ENCODE measurements at regions not wholly inside any gene's neighbourhood (a gene's known extent, or its start where the extent isn't known, plus 50 kb on each side); places are given as distances from the start of the nearest gene placed in this dataset.

DNA sequence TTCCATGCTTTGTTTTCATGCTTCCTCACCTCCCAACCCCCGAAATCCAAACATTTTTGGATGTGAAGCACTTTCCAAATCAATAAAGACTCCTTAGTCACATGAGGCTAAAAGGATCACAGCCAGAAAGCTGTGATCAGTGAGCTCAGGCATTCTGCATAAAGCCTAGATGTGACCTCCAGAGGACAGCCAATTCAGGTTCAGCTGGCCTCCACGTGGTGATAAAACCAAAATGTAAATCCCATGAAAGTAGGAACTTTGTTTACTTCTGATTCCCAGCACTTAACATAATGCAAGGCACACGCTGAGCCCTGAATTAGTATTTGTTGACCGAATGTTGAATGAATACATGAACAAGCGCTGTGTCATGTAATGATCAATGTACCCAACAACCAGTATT, 249.5 kb upstream of the EOMES start:
- no peak overlapping the region for H3K4me3 ChIP-seq (ENCODE audit: insufficient read depth, low read length)
- H3K4me1 ChIP-seq (ENCODE audit: insufficient read depth, low read length), result no peaks in the 10 kb centered on the region
- no peaks in the 10 kb centered on the region for H3K79me2 ChIP-seq (ENCODE audit: insufficient read depth, low read length)
- H3K27me3 ChIP-seq (ENCODE audit: insufficient read depth, low read length), result no peaks in the 10 kb centered on the region
- H3K9me3 ChIP-seq (ENCODE audit: low read depth, low read length), result no peaks in the 10 kb centered on the region
- H3K4me2 ChIP-seq (ENCODE audit: insufficient read depth, low read length), result no peak overlapping the region
- TF ChIP-seq, protein P1, sequence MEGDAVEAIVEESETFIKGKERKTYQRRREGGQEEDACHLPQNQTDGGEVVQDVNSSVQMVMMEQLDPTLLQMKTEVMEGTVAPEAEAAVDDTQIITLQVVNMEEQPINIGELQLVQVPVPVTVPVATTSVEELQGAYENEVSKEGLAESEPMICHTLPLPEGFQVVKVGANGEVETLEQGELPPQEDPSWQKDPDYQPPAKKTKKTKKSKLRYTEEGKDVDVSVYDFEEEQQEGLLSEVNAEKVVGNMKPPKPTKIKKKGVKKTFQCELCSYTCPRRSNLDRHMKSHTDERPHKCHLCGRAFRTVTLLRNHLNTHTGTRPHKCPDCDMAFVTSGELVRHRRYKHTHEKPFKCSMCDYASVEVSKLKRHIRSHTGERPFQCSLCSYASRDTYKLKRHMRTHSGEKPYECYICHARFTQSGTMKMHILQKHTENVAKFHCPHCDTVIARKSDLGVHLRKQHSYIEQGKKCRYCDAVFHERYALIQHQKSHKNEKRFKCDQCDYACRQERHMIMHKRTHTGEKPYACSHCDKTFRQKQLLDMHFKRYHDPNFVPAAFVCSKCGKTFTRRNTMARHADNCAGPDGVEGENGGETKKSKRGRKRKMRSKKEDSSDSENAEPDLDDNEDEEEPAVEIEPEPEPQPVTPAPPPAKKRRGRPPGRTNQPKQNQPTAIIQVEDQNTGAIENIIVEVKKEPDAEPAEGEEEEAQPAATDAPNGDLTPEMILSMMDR (IDR thresholded peaks at IDR 0.05; ENCODE audit: extremely low read depth, low read depth, low read length), result no peak
- H3K27ac ChIP-seq (ENCODE audit: low read depth, low read length), result no peak overlapping the region
- no peaks in the 10 kb centered on the region for H3K36me3 ChIP-seq (ENCODE audit: insufficient read depth, low read length)
- H2AFZ ChIP-seq (ENCODE audit: low read length), result no peak overlapping the region
- H4K20me1 ChIP-seq (ENCODE audit: insufficient read depth, low read length), result no peaks in the 10 kb centered on the region
- DNase-seq (ENCODE audit: insufficient read length, low spot score, missing footprints), result no peak

- no peak overlapping the region for H3K4me3 ChIP-seq (ENCODE audit: insufficient read depth, low read length)
- no peaks in the 10 kb centered on the region for H3K4me1 ChIP-seq (ENCODE audit: insufficient read depth, low read length)
- TF ChIP-seq, protein P1 (IDR thresholded peaks at IDR 0.05; ENCODE audit: extremely low read depth, low read depth, low read length), result no peak
- H3K79me2 ChIP-seq (ENCODE audit: insufficient read depth, low read length), result no peaks in the 10 kb centered on the region
- H3K27me3 ChIP-seq (ENCODE audit: insufficient read depth, low read length), result no peaks in the 10 kb centered on the region
- H3K36me3 ChIP-seq (ENCODE audit: insufficient read depth, low read length), result no peaks in the 10 kb centered on the region
- H3K9me3 ChIP-seq (ENCODE audit: low read depth, low read length), result no peaks in the 10 kb centered on the region
- H3K27ac ChIP-seq (ENCODE audit: low read depth, low read length), result no peak overlapping the region
- no peaks in the 10 kb centered on the region for H4K20me1 ChIP-seq (ENCODE audit: insufficient read depth, low read length)
- no peak overlapping the region for H2AFZ ChIP-seq (ENCODE audit: low read length)
- no peak overlapping the region for H3K4me2 ChIP-seq (ENCODE audit: insufficient read depth, low read length)
- no peak for DNase-seq (ENCODE audit: insufficient read length, low spot score, missing footprints)
Measured at GRCh38 chr3:27976933-27977332, 254.8 kb upstream of the EOMES start.

GRCh38 chr3:27978440-27978839, 256.3 kb upstream of the EOMES start:
- no peaks in the 10 kb centered on the region for H3K36me3 ChIP-seq (ENCODE audit: insufficient read depth, low read length)
- no peak overlapping the region for H3K4me3 ChIP-seq (ENCODE audit: insufficient read depth, low read length)
- no peaks in the 10 kb centered on the region for H4K20me1 ChIP-seq (ENCODE audit: insufficient read depth, low read length)
- H3K27me3 ChIP-seq (ENCODE audit: insufficient read depth, low read length), result no peaks in the 10 kb centered on the region
- H3K27ac ChIP-seq (ENCODE audit: low read depth, low read length), result no peak overlapping the region
- H3K79me2 ChIP-seq (ENCODE audit: insufficient read depth, low read length), result no peaks in the 10 kb centered on the region
- no peak overlapping the region for H3K4me2 ChIP-seq (ENCODE audit: insufficient read depth, low read length)
- DNase-seq (ENCODE audit: insufficient read length, low spot score, missing footprints), result no peak
- no peaks in the 10 kb centered on the region for H3K4me1 ChIP-seq (ENCODE audit: insufficient read depth, low read length)
- H3K9me3 ChIP-seq (ENCODE audit: low read depth, low read length), result no peaks in the 10 kb centered on the region
- TF ChIP-seq, protein P1 (IDR thresholded peaks at IDR 0.05; ENCODE audit: extremely low read depth, low read depth, low read length), result no peak
- H2AFZ ChIP-seq (ENCODE audit: low read length), result no peak overlapping the region

GRCh38 chr3:27985369-27986035, 255.9 kb upstream of the CMC1 start:
- H3K4me1 ChIP-seq (ENCODE audit: insufficient read depth, low read length), result no peaks in the 10 kb centered on the region

More at GRCh38 chr3:27985369-27986035, 255.9 kb upstream of the CMC1 start:
- TF ChIP-seq, protein P1 (IDR thresholded peaks at IDR 0.05; ENCODE audit: extremely low read depth, low read depth, low read length), result no peak
- H3K9me3 ChIP-seq (ENCODE audit: low read depth, low read length), result no peaks in the 10 kb centered on the region
- H3K4me3 ChIP-seq (ENCODE audit: insufficient read depth, low read length), result no peak overlapping the region
- H3K4me2 ChIP-seq (ENCODE audit: insufficient read depth, low read length), result no peak overlapping the region
- H3K27me3 ChIP-seq (ENCODE audit: insufficient read depth, low read length), result no peaks in the 10 kb centered on the region
- H3K27ac ChIP-seq (ENCODE audit: low read depth, low read length), result no peak overlapping the region
- H2AFZ ChIP-seq (ENCODE audit: low read length), result no peak overlapping the region
- H4K20me1 ChIP-seq (ENCODE audit: insufficient read depth, low read length), result no peaks in the 10 kb centered on the region
- no peak for DNase-seq (ENCODE audit: insufficient read length, low spot score, missing footprints)
- H3K36me3 ChIP-seq (ENCODE audit: insufficient read depth, low read length), result no peaks in the 10 kb centered on the region
- no peaks in the 10 kb centered on the region for H3K79me2 ChIP-seq (ENCODE audit: insufficient read depth, low read length)
